Epithelial cell of esophagus (primary cell): ENCODE measurements at regions not wholly inside any gene's neighbourhood (a gene's known extent, or its start where the extent isn't known, plus 50 kb on each side); places are given as distances from the start of the nearest gene placed in this dataset.
"Not testable (repeated sequence)": the region's sequence is repeated elsewhere in the genome, so short reads cannot be mapped to it uniquely, and the experiment has no call there.

Experiments used
- DNase-seq: peaks from one replicate; pipeline ENCODE4 v3.0.0; 2010; ENCODE audit warnings: low read depth
- H3K4me3 ChIP-seq: 2 replicates; pipeline ENCODE4 v1.5.1; 2011; ENCODE audit warnings: mild to moderate bottlenecking, low read length, control low read depth
- CTCF ChIP-seq: IDR thresholded peaks from 2 replicates; pipeline ENCODE4 v1.5.1; 2011; ENCODE audit warnings: low read depth, mild to moderate bottlenecking, low read length, control low read depth, inconsistent platforms; ENCODE audit not compliant: insufficient read depth; ENCODE audit errors: missing control alignments

- TF ChIP-seq CTCF, result no peak
- no peak for DNase-seq
- no peak overlapping the region for H3K4me3 ChIP-seq
These were observed 96.2 kb upstream of the HAND2 start for GRCh38 chr4:173626277-173626676.

GRCh38 chr4:173618648-173619047, 88.6 kb upstream of the HAND2 start:
- H3K4me3 ChIP-seq, DNase-seq: not testable (repeated sequence)

- TF ChIP-seq CTCF, result no peak
- no peak for DNase-seq
- H3K4me3 ChIP-seq, result no peak overlapping the region
These were observed 79.1 kb upstream of the HAND2 start for GRCh38 chr4:173609158-173609557.

GRCh38 chr4:173608632-173609031, 78.6 kb upstream of the HAND2 start:
- DNase-seq, H3K4me3 ChIP-seq: not testable (repeated sequence)

- H3K4me3 ChIP-seq, result no peak overlapping the region
- no peak for TF ChIP-seq CTCF
- DNase-seq, result no peak
These were observed 61.7 kb upstream of the HAND2 start for GRCh38 chr4:173591760-173592159.

- no peak for TF ChIP-seq CTCF
- DNase-seq, result no peak
- H3K4me3 ChIP-seq, result no peak overlapping the region
These were observed 60.7 kb upstream of the HAND2 start for GRCh38 chr4:173590697-173591096.

GRCh38 chr4:173585876-173586572, 56.0 kb upstream of the HAND2 start:
- no peak for DNase-seq
- no peak for TF ChIP-seq CTCF
- no peak overlapping the region for H3K4me3 ChIP-seq

GRCh38 chr4:173584506-173584905, 54.5 kb upstream of the HAND2 start:
- DNase-seq, result no peak
- no peak for TF ChIP-seq CTCF
- no peak overlapping the region for H3K4me3 ChIP-seq
